ENCODE measurements at regions not wholly inside any gene's neighbourhood (a gene's known extent, or its start where the extent isn't known, plus 50 kb on each side); places are given as distances from the start of the nearest gene placed in this dataset.

- no peak for TF ChIP-seq CTCF (IDR thresholded peaks at IDR 0.05)
- Histone ChIP-seq H3K4me1 (no peaks in the 10 kb centered on the region), H3K27ac (no peak overlapping the region), H3K9ac (ENCODE audit: low read depth in 2 of 2, low read length in 2 of 2) (no peak overlapping the region), H3K4me3 (no peak overlapping the region), H3K36me3 (no peaks in the 10 kb centered on the region), H3K9me3 (no peaks in the 10 kb centered on the region), H3K27me3 (no peaks in the 10 kb centered on the region)
- DNase-seq = no peak
- intact Hi-C loops (cut with DNase I) = no loop called here
Observed at GRCh38 chr5:158435161-158435616, 576.2 kb upstream of the CLINT1 start.

GRCh38 chr5:158434749-158435148 lies 575.8 kb upstream of the CLINT1 start:
- no peak for DNase-seq
- TF ChIP-seq CTCF (IDR thresholded peaks at IDR 0.05) = no peak
- Histone ChIP-seq H3K4me1 (no peaks in the 10 kb centered on the region), H3K27ac (no peak overlapping the region), H3K9me3 (no peaks in the 10 kb centered on the region), H3K4me3 (no peak overlapping the region), H3K9ac (ENCODE audit: low read depth in 2 of 2, low read length in 2 of 2) (no peak overlapping the region), H3K27me3 (no peaks in the 10 kb centered on the region), H3K36me3 (no peaks in the 10 kb centered on the region)
- intact Hi-C loops (cut with DNase I) = no loop called here

GRCh38 chr5:158433634-158434033 lies 574.7 kb upstream of the CLINT1 start:
- Histone ChIP-seq H3K9me3 (no peaks in the 10 kb centered on the region), H3K9ac (ENCODE audit: low read depth in 2 of 2, low read length in 2 of 2) (no peak overlapping the region), H3K27ac (no peak overlapping the region), H3K36me3 (no peaks in the 10 kb centered on the region), H3K27me3 (no peaks in the 10 kb centered on the region), H3K4me3 (no peak overlapping the region), H3K4me1 (no peaks in the 10 kb centered on the region)
- no peak for TF ChIP-seq CTCF (IDR thresholded peaks at IDR 0.05)
- DNase-seq = no peak
- intact Hi-C loops (cut with DNase I) = no loop called here

GRCh38 chr5:158431369-158432029 lies 572.6 kb upstream of the CLINT1 start:
- DNase-seq = peak; percentile 21
- H3K4me3 ChIP-seq = no peak overlapping the region
- H3K27me3 ChIP-seq = no peaks in the 10 kb centered on the region
- no peaks in the 10 kb centered on the region for H3K4me1 ChIP-seq
- H3K27ac ChIP-seq = no peak overlapping the region
- no peaks in the 10 kb centered on the region for H3K36me3 ChIP-seq
- intact Hi-C loops (cut with DNase I) = no loop called here
- H3K9me3 ChIP-seq = no peaks in the 10 kb centered on the region
- H3K9ac ChIP-seq (ENCODE audit: low read depth in 2 of 2, low read length in 2 of 2) = no peak overlapping the region
- no peak for TF ChIP-seq CTCF (IDR thresholded peaks at IDR 0.05)

GRCh38 chr5:158430798-158431167 lies 571.8 kb upstream of the CLINT1 start:
- no peak for TF ChIP-seq CTCF (IDR thresholded peaks at IDR 0.05)
- intact Hi-C loops (cut with DNase I) = no loop called here
- Histone ChIP-seq H3K27ac (no peak overlapping the region), H3K36me3 (no peaks in the 10 kb centered on the region), H3K4me1 (no peaks in the 10 kb centered on the region), H3K9ac (ENCODE audit: low read depth in 2 of 2, low read length in 2 of 2) (no peak overlapping the region), H3K9me3 (no peaks in the 10 kb centered on the region), H3K27me3 (no peaks in the 10 kb centered on the region), H3K4me3 (no peak overlapping the region)
- no peak for DNase-seq

Data from colonic mucosa (tissue), 4 donors.